ENCODE measurements at regions not wholly inside any gene's neighbourhood (a gene's known extent, or its start where the extent isn't known, plus 50 kb on each side); places are given as distances from the start of the nearest gene placed in this dataset.

DNA sequence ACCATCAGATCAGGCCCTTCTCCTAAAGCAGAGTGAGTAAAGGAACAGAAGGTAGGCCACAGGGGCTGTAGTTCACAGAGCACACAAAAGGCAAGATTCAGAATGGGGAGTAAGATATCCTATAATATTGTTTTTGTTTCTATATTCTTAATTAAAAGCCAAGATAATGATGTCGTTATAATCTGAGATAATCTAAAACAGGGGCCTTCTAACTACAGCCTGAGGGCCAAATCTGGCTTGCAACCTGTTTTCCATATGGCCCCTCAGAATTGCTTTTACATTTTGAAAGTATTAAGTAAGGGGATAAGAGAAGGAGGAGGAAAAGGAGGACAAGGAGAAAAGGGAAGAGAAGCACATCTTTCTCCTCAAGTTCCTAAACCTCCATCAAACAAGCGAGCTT is 435.8 kb downstream of the CSNK1G3 start:
- Histone ChIP-seq H2BK20ac (ENCODE audit: low read length) (0 out of 2 replicates have a peak overlapping the region, but pooled peaks have one; percentile 43), H2AFZ (ENCODE audit: low read length) (no peak overlapping the region), H3K23me2 (ENCODE audit: low read depth, low read length) (no peaks in the 10 kb centered on the region; the same call in 1 of the 2 replicates), H3K4me2 (ENCODE audit: insufficient read depth in 1 of 2, low read depth in 2 of 2, low read length in 2 of 2) (no peak overlapping the region), H2BK5ac (ENCODE audit: low read depth, low read length) (no peak overlapping the region), H3K79me1 (ENCODE audit: low read depth, low read length) (no peaks in the 10 kb centered on the region), H2BK12ac (ENCODE audit: low read depth, low read length) (no peak overlapping the region), H3K36me3 (ENCODE audit: control insufficient read depth in 2 of 4, insufficient read depth in 4 of 4, low read length in 3 of 4) (no peaks in the 10 kb centered on the region), H3K18ac (ENCODE audit: extremely low read depth, low read length) (no peak overlapping the region), H3K79me2 (ENCODE audit: control insufficient read depth in 1 of 2, insufficient read depth in 2 of 2, low read length in 2 of 2) (no peaks in the 10 kb centered on the region), H3K9me3 (ENCODE audit: insufficient read depth in 2 of 2, low read depth in 1 of 2, low read length in 1 of 2) (peaks cover 2 to 8% of the 10 kb centered on the region in 2 experiments; a peak in 1 of 4 replicates), H2BK15ac (ENCODE audit: low read length) (0 out of 2 replicates have a peak overlapping the region, but pooled peaks have one; percentile 85), H3K56ac (replicated peaks; ENCODE audit: insufficient read length, low read depth, low read length) (no peak overlapping the region), H3K27me3 (replicated peaks in 1 of 4; ENCODE audit: control insufficient read depth in 3 of 4, extremely low read depth in 1 of 4, insufficient read depth in 3 of 4, low read length in 3 of 4) (no peaks in the 10 kb centered on the region), H3K4me1 (replicated peaks in 1 of 4; ENCODE audit: control insufficient read depth in 3 of 4, insufficient read depth in 4 of 4, low read length in 3 of 4) (no peaks in the 10 kb centered on the region), H3K4ac (replicated peaks; ENCODE audit: insufficient read length, low read depth, low read length) (no peak overlapping the region), H4K20me1 (replicated peaks in 1 of 2; ENCODE audit: control insufficient read depth in 1 of 2, insufficient read depth in 2 of 2, low read length in 2 of 2) (no peaks in the 10 kb centered on the region), H4K91ac (replicated peaks; ENCODE audit: insufficient read length, low read length) (peak overlapping the region; percentile 10), H3K4me3 (ENCODE audit: extremely low read depth in 1 of 4, insufficient read depth in 2 of 4, low read depth in 3 of 4, low read length in 4 of 4) (no peak overlapping the region), H4K5ac (ENCODE audit: insufficient read length, low read depth, low read length) (no peak overlapping the region), H4K8ac (ENCODE audit: extremely low read depth, insufficient read depth, low read length) (no peak overlapping the region), H3K23ac (ENCODE audit: insufficient read length) (no peak overlapping the region), H3K9ac (replicated peaks in 1 of 4; ENCODE audit: extremely low read depth in 1 of 4, low read depth in 3 of 4, low read length in 3 of 4) (no peak overlapping the region), H2AK5ac (ENCODE audit: low read depth, low read length) (no peak overlapping the region), H3K27ac (ENCODE audit: low read depth, low read length) (no peak overlapping the region), H2BK120ac (replicated peaks; ENCODE audit: low read depth, low read length) (no peak overlapping the region), H3K14ac (ENCODE audit: insufficient read length) (no peak overlapping the region)
- TF ChIP-seq BCL11A (IDR thresholded peaks at IDR 0.05; ENCODE audit: low read depth in 2 of 2, low read length in 2 of 2) (no peak), YY1 (IDR thresholded peaks at IDR 0.05; ENCODE audit: low read depth, low read length) (no peak), RNF2 (IDR thresholded peaks at IDR 0.05; ENCODE audit: borderline replicate concordance, low read depth, low read length, missing control alignments, poor library complexity, severe bottlenecking) (no peak), TBP (IDR thresholded peaks at IDR 0.05; ENCODE audit: low read depth, low read length) (no peak), EP300 (IDR thresholded peaks at IDR 0.05; ENCODE audit: borderline replicate concordance in 1 of 2, low read depth in 2 of 2, low read length in 2 of 2) (no peak)
- TF ChIP-seq, protein P1, sequence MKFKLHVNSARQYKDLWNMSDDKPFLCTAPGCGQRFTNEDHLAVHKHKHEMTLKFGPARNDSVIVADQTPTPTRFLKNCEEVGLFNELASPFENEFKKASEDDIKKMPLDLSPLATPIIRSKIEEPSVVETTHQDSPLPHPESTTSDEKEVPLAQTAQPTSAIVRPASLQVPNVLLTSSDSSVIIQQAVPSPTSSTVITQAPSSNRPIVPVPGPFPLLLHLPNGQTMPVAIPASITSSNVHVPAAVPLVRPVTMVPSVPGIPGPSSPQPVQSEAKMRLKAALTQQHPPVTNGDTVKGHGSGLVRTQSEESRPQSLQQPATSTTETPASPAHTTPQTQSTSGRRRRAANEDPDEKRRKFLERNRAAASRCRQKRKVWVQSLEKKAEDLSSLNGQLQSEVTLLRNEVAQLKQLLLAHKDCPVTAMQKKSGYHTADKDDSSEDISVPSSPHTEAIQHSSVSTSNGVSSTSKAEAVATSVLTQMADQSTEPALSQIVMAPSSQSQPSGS (IDR thresholded peaks at IDR 0.05; ENCODE audit: low read length), result no peak
- TF ChIP-seq, protein P2, sequence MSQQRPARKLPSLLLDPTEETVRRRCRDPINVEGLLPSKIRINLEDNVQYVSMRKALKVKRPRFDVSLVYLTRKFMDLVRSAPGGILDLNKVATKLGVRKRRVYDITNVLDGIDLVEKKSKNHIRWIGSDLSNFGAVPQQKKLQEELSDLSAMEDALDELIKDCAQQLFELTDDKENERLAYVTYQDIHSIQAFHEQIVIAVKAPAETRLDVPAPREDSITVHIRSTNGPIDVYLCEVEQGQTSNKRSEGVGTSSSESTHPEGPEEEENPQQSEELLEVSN (IDR thresholded peaks at IDR 0.05), result no peak
- FAIRE-seq (no peak), DNase-seq (ENCODE audit: low read depth in 1 of 2, low spot score in 2 of 2) (no peak)
- WGBS, 2 experiments (ENCODE audit: extremely low coverage in 1 of 2, insufficient coverage in 1 of 2, insufficient read length in 1 of 2, insufficient replicate concordance in 2 of 2, low coverage in 1 of 2, low lambda C conversion rate in 2 of 2, missing lambda C conversion rate in 1 of 2), result 85% methylated on average over 2 of the region's 2 CpGs; no CpG with 5 or more reads in 1 of the 2 experiments
- ChIA-PET POLR2A (ENCODE audit: partially characterized antibody) (no interaction called here), CTCF (ENCODE audit: partially characterized antibody) (interaction anchor here (1.1 to 1.8 kb wide), 2 partner anchors 10 to 94 kb away, joined by 4 to 5 read pairs; no protein-coding TSS in a partner anchor)

Data from H1 (cell line).